ENCODE measurements at regions not wholly inside any gene's neighbourhood (a gene's known extent, or its start where the extent isn't known, plus 50 kb on each side); places are given as distances from the start of the nearest gene placed in this dataset.

- no peak for TF ChIP-seq POLR2A (IDR thresholded peaks at IDR 0.05)
- TF ChIP-seq CTCF (IDR thresholded peaks at IDR 0.05 in 8 of 11, conservative IDR thresholded peaks at IDR 0.05 in 3 of 11): no peak
Observed at GRCh38 chr14:42532194-42532593, 925.5 kb downstream of the LRFN5 start.

Measured in spleen (tissue), 7 donors.